ENCODE measurements at regions not wholly inside any gene's neighbourhood (a gene's known extent, or its start where the extent isn't known, plus 50 kb on each side); places are given as distances from the start of the nearest gene placed in this dataset.

GRCh38 chr22:44590291-44590690 lies 92.3 kb upstream of the RTL6 start:
- TF ChIP-seq ELK1 (IDR thresholded peaks at IDR 0.05; ENCODE audit: borderline replicate concordance, low read depth, low read length) (no peak), RFX5 (IDR thresholded peaks at IDR 0.05; ENCODE audit: low read depth, low read length) (no peak), MAZ (IDR thresholded peaks at IDR 0.05; ENCODE audit: borderline replicate concordance, low read depth, low read length) (no peak), CEBPB (IDR thresholded peaks at IDR 0.05; ENCODE audit: low read depth, low read length) (no peak), MAFK (IDR thresholded peaks at IDR 0.05; ENCODE audit: low read depth, low read length) (no peak), FOS (IDR thresholded peaks at IDR 0.05; ENCODE audit: low read depth, low read length) (no peak), RCOR1 (IDR thresholded peaks at IDR 0.05; ENCODE audit: insufficient replicate concordance, low read length) (no peak)

More at GRCh38 chr22:44590291-44590690, 92.3 kb upstream of the RTL6 start:
- Histone ChIP-seq H3K9me3 (ENCODE audit: control insufficient read depth, insufficient read depth, low read length) (peaks cover 6% of the 10 kb centered on the region; the same call in 1 of the 2 replicates), H2BK120ac (ENCODE audit: low read depth, low read length) (no peak overlapping the region), H3K18ac (ENCODE audit: low read depth, low read length) (no peak overlapping the region), H3K56ac (ENCODE audit: extremely low read depth, insufficient read depth, low read length) (no peak overlapping the region), H2BK5ac (ENCODE audit: low read depth, low read length, poor library complexity, severe bottlenecking) (no peak overlapping the region), H3K4me1 (ENCODE audit: control insufficient read depth, insufficient read depth, low read length) (no peaks in the 10 kb centered on the region; the same call in 1 of the 2 replicates), H2BK20ac (ENCODE audit: low read depth, low read length) (no peak overlapping the region), H2AFZ (replicated peaks; ENCODE audit: low read length, poor library complexity) (no peak overlapping the region), H4K8ac (ENCODE audit: low read depth in 2 of 2, low read length in 2 of 2) (no peak overlapping the region), H3K23ac (ENCODE audit: low read depth, low read length) (no peak overlapping the region), H2AK5ac (ENCODE audit: low read depth, low read length) (no peak overlapping the region), H4K20me1 (ENCODE audit: insufficient read depth, low read length) (no peaks in the 10 kb centered on the region), H3K27me3 (ENCODE audit: control insufficient read depth, insufficient read depth, low read length) (peaks cover 10% of the 10 kb centered on the region), H4K91ac (ENCODE audit: insufficient read depth, low read depth, low read length) (no peak overlapping the region), H3K9ac (ENCODE audit: low read depth, low read length) (no peak overlapping the region), H3K27ac (ENCODE audit: insufficient read depth, low read length) (no peak overlapping the region), H3K14ac (replicated peaks; ENCODE audit: low read depth, low read length) (no peak overlapping the region), H3K4me2 (ENCODE audit: low read depth, low read length) (no peak overlapping the region), H4K5ac (ENCODE audit: low read depth, low read length) (no peak overlapping the region), H3K9me1 (ENCODE audit: insufficient read depth, low read length) (no peaks in the 10 kb centered on the region), H2BK15ac (ENCODE audit: low read depth, low read length) (no peak overlapping the region), H2AK9ac (replicated peaks; ENCODE audit: low read depth, low read length, poor library complexity) (no peak overlapping the region), H3K4me3 (ENCODE audit: insufficient read depth, low read depth, low read length) (no peak overlapping the region), H3K36me3 (ENCODE audit: control insufficient read depth, insufficient read depth, low read length) (no peaks in the 10 kb centered on the region), H3K4ac (ENCODE audit: low read depth, low read length) (no peak overlapping the region), H3K79me1 (ENCODE audit: low read depth in 1 of 2, low read length in 2 of 2) (no peaks in the 10 kb centered on the region)
- intact Hi-C loops (cut with micrococcal nuclease) = no loop called here
- WGBS, 2 experiments (ENCODE audit: extremely low coverage in 2 of 2, insufficient read length in 1 of 2) = 100% methylated on average over 1 of the region's 13 CpGs; no CpG with 5 or more reads in 1 of the 2 experiments
- DNase-seq (no peak), ATAC-seq (ENCODE audit: low read depth) (no peak)
- ChIA-PET CTCF (no interaction called here), POLR2A (ENCODE audit: unreplicated experiment) (no interaction called here)
- no TSS peak for BruUV-seq (replicated peaks)
- in situ Hi-C loops (cut with MboI; ENCODE audit: low sequenced_read_pairs) = no loop called here
- dilution Hi-C loops (cut with HindIII; ENCODE audit: low sequenced_read_pairs, unreplicated experiment) = no loop called here
